ENCODE measurements at regions not wholly inside any gene's neighbourhood (a gene's known extent, or its start where the extent isn't known, plus 50 kb on each side); places are given as distances from the start of the nearest gene placed in this dataset.

DNA sequence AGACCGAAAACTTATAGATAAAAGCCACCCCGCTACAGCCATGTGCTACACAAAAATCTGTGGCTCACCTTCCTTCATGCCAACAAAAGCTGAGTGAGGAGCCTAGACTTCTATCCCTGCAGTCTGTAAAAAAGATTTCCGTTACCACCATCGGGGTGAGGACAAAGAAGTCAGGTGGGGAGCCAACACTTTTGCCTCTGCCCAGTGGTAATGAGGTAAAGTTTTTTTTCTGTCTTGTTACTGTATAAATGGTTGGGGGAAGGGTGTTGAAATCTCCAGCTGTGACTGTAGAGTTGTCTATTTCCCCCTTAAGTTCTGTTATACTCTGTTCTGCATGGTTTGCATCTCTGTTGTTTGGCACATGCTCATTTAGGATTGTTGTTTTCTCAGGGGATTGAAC is 707.8 kb downstream of the FLRT2 start:
- TF ChIP-seq, protein P1, sequence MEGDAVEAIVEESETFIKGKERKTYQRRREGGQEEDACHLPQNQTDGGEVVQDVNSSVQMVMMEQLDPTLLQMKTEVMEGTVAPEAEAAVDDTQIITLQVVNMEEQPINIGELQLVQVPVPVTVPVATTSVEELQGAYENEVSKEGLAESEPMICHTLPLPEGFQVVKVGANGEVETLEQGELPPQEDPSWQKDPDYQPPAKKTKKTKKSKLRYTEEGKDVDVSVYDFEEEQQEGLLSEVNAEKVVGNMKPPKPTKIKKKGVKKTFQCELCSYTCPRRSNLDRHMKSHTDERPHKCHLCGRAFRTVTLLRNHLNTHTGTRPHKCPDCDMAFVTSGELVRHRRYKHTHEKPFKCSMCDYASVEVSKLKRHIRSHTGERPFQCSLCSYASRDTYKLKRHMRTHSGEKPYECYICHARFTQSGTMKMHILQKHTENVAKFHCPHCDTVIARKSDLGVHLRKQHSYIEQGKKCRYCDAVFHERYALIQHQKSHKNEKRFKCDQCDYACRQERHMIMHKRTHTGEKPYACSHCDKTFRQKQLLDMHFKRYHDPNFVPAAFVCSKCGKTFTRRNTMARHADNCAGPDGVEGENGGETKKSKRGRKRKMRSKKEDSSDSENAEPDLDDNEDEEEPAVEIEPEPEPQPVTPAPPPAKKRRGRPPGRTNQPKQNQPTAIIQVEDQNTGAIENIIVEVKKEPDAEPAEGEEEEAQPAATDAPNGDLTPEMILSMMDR (IDR thresholded peaks at IDR 0.05), result no peak
- no peak for TF ChIP-seq POLR2A (IDR thresholded peaks at IDR 0.05)

Measured in body of pancreas (tissue), 4 donors.